Ascending aorta (tissue), 2 donors: ENCODE measurements at regions not wholly inside any gene's neighbourhood (a gene's known extent, or its start where the extent isn't known, plus 50 kb on each side); places are given as distances from the start of the nearest gene placed in this dataset.

Experiments used
- DNase-seq, 2 donors: peaks; one replicate each; pipeline ENCODE4 v3.0.0-alpha.2; 2019; ENCODE audit warnings: low spot score in 2 of 2
- H3K27ac ChIP-seq, 2 donors: fragments of 200-600 bp; sonication (generic); one replicate each; pipeline ENCODE4 v1.5.1; 2016 to 2017; ENCODE audit warnings: mild to moderate bottlenecking in 1 of 2
- H3K27me3 ChIP-seq: fragments of 200-600 bp; sonication (generic); one replicate; pipeline ENCODE4 v1.5.1; 2017
- H3K36me3 ChIP-seq, 2 donors: fragments of 200-600 bp; sonication (generic); one replicate each; pipeline ENCODE4 v1.5.1; 2016
- H3K4me1 ChIP-seq, 2 donors: fragments of 200-600 bp; sonication (generic); one replicate each; pipeline ENCODE4 v1.5.1; 2016 to 2017; ENCODE audit warnings: mild to moderate bottlenecking in 1 of 2
- H3K4me3 ChIP-seq, 2 donors: fragments of 200-600 bp; sonication (generic); one replicate each; pipeline ENCODE4 v1.5.1; 2016 to 2017; ENCODE audit warnings: mild to moderate bottlenecking in 1 of 2
- H3K9me3 ChIP-seq, 2 donors: fragments of 200-600 bp; sonication (generic); one replicate each; pipeline ENCODE4 v1.5.1; 2016
- CTCF ChIP-seq, 3 experiments: fragments of 200-600 bp in 2 of 3; fragments of 450-650 bp in 1 of 3; sonication (generic) in 2 of 3; IDR thresholded peaks; one replicate each; pipeline ENCODE4 v1.5.1; 2016 to 2019; ENCODE audit warnings: antibody characterized with exemption in 3 of 3, mild to moderate bottlenecking in 1 of 3, moderate library complexity in 1 of 3
- intact Hi-C: fragments of 100-400 bp; cut with DNase I; formaldehyde crosslinking; loops from one replicate; pipeline ENCODE4 v1.15.1; 2023

- no peak for DNase-seq
- no peak for TF ChIP-seq CTCF (IDR thresholded peaks at IDR 0.05)
- Histone ChIP-seq H3K27me3 (no peaks in the 10 kb centered on the region), H3K4me1 (no peaks in the 10 kb centered on the region), H3K4me3 (no peak overlapping the region), H3K27ac (no peak overlapping the region), H3K9me3 (no peaks in the 10 kb centered on the region), H3K36me3 (no peaks in the 10 kb centered on the region)
- intact Hi-C loops = no loop called here
These were observed 240.9 kb upstream of the ZNF521 start for GRCh38 chr18:25592804-25593360.

- Histone ChIP-seq H3K36me3 (no peaks in the 10 kb centered on the region), H3K4me1 (no peaks in the 10 kb centered on the region), H3K4me3 (no peak overlapping the region), H3K27ac (no peak overlapping the region), H3K27me3 (no peaks in the 10 kb centered on the region), H3K9me3 (no peaks in the 10 kb centered on the region)
- intact Hi-C loops = no loop called here
- DNase-seq = no peak
- no peak for TF ChIP-seq CTCF (IDR thresholded peaks at IDR 0.05)
These were observed 238.5 kb upstream of the ZNF521 start for GRCh38 chr18:25590456-25590855.

GRCh38 chr18:25587545-25587944 is 235.6 kb upstream of the ZNF521 start:
- no peak overlapping the region for H3K4me3 ChIP-seq
- no peak for TF ChIP-seq CTCF (IDR thresholded peaks at IDR 0.05)
- intact Hi-C loops = no loop called here
- H3K27ac ChIP-seq = no peak overlapping the region
- no peaks in the 10 kb centered on the region for H3K4me1 ChIP-seq
- no peaks in the 10 kb centered on the region for H3K9me3 ChIP-seq
- no peaks in the 10 kb centered on the region for H3K36me3 ChIP-seq
- DNase-seq = no peak
- H3K27me3 ChIP-seq = no peaks in the 10 kb centered on the region

GRCh38 chr18:25568986-25569385 is 217.0 kb upstream of the ZNF521 start:
- H3K36me3 ChIP-seq = no peaks in the 10 kb centered on the region
- no peak for TF ChIP-seq CTCF (IDR thresholded peaks at IDR 0.05)
- H3K27me3 ChIP-seq = no peaks in the 10 kb centered on the region
- H3K4me3 ChIP-seq = no peak overlapping the region
- no peaks in the 10 kb centered on the region for H3K9me3 ChIP-seq
- H3K27ac ChIP-seq = no peak overlapping the region
- intact Hi-C loops = no loop called here
- H3K4me1 ChIP-seq = no peaks in the 10 kb centered on the region
- no peak for DNase-seq

- H3K36me3 ChIP-seq = no peaks in the 10 kb centered on the region
- H3K27me3 ChIP-seq = no peaks in the 10 kb centered on the region
- intact Hi-C loops = no loop called here
- H3K9me3 ChIP-seq = no peaks in the 10 kb centered on the region
- no peak overlapping the region for H3K27ac ChIP-seq
- TF ChIP-seq CTCF (IDR thresholded peaks at IDR 0.05) = no peak
- DNase-seq = no peak
- H3K4me1 ChIP-seq = no peaks in the 10 kb centered on the region
- H3K4me3 ChIP-seq = no peak overlapping the region
These were observed 212.1 kb upstream of the ZNF521 start for GRCh38 chr18:25563816-25564683.
